SK-N-MC (cell line): ENCODE measurements at regions not wholly inside any gene's neighbourhood (a gene's known extent, or its start where the extent isn't known, plus 50 kb on each side); places are given as distances from the start of the nearest gene placed in this dataset.

Source experiments
- EZH2 ChIP-seq: fragments of 200-600 bp; sonication (generic); IDR thresholded peaks from one replicate; pipeline ENCODE4 v1.6.1; 2017; ENCODE audit warnings: antibody characterized with exemption
- FOXP2 ChIP-seq: optimal IDR thresholded peaks from 2 replicates; pipeline ENCODE3; 2011; ENCODE audit warnings: mild to moderate bottlenecking, moderate library complexity; ENCODE audit not compliant: insufficient read depth; ENCODE audit errors: extremely low read length, control extremely low read depth
- POLR2AphosphoS5 ChIP-seq: IDR thresholded peaks from 2 replicates; pipeline ENCODE4 v1.6.1; 2012; ENCODE audit warnings: mild to moderate bottlenecking, low read depth, low read length, borderline replicate concordance

- TF ChIP-seq EZH2 (no peak), POLR2AphosphoS5 (no peak), FOXP2 (no peak)
Measured at GRCh38 chr9:30925126-30925525, 1459.3 kb upstream of the ACO1 start.
